OCI-M2 (cell line): ENCODE measurements at regions not wholly inside any gene's neighbourhood (a gene's known extent, or its start where the extent isn't known, plus 50 kb on each side); places are given as distances from the start of the nearest gene placed in this dataset.

ENCODE experiments used
- DNase-seq: peaks from one replicate; lab custom pipeline; 2025; ENCODE audit not compliant: unreplicated experiment; lab: John Stamatoyannopoulos, UW

GRCh38 chr5:164007064-164007463 is 501.6 kb downstream of the MAT2B start:
- no peak for DNase-seq

DNA sequence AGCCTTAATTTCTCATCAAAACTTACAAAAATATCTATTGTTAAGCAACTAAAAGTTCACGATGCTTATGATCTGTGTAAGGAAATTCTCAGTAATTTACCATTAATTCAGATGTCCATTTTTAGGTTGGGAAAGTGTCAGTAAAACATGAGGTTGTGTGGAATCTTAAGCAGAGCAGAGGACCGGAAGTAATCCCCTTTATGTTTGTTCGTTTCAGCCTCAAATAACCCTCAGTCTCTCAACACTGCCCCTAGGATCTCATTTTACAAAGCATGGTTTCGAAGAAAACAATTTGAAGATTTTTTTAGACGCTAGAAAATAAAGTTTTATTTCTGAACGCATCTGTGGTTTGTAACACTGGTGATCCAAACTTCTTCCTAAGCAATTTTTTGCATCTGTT is 504.2 kb downstream of the MAT2B start:
- no peak for DNase-seq

GRCh38 chr5:164010900-164011299 is 505.5 kb downstream of the MAT2B start:
- DNase-seq: no peak

GRCh38 chr5:164012371-164012770 is 507.0 kb downstream of the MAT2B start:
- no peak for DNase-seq

DNA sequence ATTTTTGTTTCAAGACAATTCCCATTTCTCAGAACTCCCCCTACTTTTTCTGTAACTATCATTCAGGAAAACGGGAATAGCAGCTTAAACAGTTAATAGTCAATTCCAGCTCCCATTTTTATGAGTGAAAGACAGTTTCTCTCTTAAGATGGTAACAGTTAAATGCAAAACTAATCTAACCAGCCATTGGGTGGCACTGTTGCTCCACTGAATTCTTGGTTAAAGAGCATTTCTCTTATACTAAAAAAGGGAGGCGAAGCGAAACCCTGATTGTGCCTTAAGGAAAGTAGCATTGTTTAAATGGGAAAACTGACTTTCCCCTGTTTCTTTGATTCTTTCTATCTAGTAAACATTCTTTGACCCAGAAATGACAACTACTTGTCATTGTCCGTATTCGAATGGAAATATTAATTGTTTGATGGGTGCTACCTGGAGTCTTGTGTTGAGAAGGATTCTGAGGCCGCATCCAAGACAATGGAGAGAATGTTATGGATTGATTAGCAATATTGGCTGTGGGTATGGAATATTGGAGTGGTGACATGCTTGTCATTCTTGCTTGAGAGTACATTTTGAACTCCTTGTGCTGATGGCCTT is 507.8 kb downstream of the MAT2B start:
- peak; percentile 4 for DNase-seq

DNA sequence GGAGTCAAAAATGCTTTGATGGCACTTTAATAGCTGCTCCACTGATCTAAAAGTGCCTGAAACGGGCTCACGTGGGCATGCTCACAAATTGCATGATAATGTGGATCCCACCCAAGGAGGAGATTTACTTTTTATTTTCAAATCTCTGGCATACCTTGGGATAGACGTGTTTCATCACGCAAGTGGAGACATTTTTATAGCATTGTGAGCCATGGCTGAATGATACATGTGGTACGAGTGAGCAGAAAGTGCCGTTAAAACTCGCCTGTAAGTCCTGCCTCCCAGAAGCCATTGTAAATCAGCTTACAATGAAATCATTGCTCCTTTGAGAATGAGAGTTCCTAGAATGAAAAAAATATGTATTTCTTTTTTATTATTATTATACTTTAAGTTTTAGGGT is 514.7 kb downstream of the MAT2B start:
- no peak for DNase-seq

DNA sequence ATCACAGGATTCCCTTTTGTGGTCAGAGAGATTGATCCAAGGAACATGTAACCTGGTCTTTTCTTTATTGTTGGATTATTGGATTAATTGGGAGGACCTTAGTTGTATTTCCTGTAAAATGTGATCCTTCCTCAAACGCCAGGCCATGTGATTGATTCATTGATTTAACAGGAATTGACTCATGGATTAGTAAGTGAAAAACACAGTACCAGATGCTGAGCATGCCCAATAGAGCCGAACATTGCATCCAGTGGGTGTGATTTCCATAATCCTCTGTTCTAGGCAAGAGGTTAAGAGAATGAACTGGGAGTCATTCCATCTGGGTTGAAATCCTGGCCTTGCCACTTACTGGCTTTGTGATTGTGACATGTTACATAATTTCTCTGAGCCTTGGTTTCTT is 522.3 kb downstream of the MAT2B start:
- no peak for DNase-seq

GRCh38 chr5:164038128-164038783 is 532.8 kb downstream of the MAT2B start:
- no peak for DNase-seq

DNA sequence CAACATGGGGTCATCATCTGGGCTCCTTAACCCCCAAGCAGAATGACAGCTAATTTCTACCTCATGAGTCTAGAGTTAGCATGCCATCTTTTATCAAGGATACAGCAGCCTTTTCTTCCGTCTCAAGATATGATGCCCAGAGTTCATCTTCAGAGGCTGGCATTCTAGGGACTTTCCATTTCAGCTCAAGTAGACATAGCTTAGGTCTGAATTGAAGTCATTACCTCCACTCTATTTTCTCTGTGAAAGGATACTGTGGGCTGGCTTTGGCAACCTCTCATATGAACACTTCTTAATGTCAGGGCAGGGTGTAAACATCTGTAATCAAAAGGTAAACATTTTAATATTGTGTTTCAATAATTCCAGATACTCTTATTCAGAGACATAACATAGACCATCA is 535.7 kb downstream of the MAT2B start:
- DNase-seq: no peak

GRCh38 chr5:164048359-164048926 is 543.0 kb downstream of the MAT2B start:
- DNase-seq: no peak

DNA sequence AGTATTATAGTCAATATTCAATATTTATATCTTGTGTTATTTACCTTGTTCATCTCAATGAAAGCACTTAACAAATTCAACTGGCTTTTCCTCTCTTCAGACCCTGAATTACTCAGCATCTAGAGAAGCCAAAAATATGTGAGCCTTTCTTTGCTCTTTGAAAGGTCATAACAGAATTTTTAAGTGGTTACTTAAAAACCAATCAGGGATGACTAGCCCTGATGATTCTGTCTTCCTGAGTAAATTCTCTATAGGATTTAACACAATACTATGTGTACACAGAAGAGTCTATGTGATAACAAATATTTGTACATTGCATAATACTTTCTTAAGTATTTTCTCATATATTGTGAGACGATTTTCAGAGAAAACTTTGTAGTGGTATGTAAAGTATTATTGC is 546.3 kb downstream of the MAT2B start:
- no peak for DNase-seq

DNA sequence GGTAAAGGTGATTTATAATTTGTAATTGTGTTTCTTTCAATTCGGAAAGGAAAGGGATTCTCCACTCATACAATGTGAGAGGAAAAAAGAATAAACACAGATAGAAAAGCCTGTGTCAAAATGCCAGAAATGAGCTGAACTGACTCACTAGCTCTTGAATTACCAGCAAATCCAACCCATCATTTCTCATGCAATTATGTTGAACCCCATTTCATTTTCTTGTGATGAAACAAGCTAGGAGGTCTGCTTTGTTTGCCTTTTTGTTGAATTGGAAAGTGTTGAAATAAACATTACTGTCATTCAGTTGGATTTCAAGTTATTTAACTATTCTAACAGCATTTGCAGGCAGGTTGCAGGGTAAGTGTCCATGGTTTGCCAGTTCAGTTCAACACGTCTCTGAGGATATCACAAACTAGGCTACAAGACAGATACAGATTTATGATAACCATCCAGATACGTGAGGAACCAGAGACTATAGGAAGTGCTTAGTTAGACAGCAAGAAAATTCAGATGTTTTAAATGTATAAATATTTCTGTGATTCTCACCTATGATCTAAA is 547.2 kb downstream of the MAT2B start:
- no peak for DNase-seq

GRCh38 chr5:164053123-164053522 is 547.7 kb downstream of the MAT2B start:
- no peak for DNase-seq

DNA sequence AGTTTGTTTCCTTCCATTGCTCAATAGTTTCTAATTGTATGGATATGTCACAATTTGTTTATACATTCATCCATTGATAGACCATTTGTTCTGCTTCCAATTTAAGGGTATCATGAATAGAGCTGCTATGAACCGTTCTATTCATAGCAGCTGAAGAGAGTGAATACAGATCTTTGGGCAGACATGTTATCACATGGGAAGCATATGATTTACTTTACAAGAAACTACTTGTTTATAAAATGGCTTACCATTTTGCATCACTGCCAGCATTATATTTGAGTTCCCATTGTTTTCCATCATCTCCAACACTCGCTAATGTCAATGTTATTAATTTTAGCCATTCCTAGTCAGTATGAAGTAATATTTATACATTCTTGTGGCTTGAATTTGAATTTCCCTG is 549.0 kb downstream of the MAT2B start:
- no peak for DNase-seq

- DNase-seq: no peak
These were observed 551.7 kb downstream of the MAT2B start for GRCh38 chr5:164057121-164057520.

DNA sequence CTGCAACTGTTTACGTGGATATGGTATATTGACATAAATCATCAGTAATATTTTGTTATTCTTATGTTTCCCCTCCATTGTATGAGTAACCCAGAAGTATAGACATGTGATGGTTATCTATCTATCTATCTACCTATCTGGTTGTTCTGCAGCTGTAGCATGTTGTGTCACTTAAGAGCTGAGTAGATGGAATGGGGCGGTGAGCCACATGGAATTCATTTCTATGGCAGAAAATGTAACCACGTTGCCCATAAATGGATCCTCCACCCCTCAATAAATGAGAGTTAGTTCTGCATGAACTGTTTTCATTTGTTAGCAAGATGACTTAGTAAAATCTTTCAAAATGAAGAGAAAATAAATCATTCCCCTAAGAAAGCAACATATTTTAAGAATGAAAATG is 553.2 kb downstream of the MAT2B start:
- no peak for DNase-seq

DNA sequence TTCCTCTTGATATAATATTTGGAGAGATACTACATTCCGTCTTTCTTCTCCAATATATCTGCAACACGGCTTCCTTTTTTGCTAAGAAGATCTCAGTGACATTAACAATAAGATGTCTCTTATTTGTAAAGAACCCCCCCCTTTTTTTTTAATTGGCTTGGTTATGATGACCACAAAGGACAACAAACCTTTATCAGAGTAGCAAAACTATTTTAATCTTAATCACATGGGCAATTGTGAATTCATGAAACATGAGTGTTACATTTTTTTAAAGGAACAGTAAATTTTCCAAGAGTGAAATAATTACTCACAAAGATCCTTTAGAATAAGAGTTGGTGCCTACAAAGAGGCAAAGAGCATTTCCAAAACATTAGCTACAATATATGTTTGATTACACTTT is 554.1 kb downstream of the MAT2B start:
- DNase-seq: no peak

DNA sequence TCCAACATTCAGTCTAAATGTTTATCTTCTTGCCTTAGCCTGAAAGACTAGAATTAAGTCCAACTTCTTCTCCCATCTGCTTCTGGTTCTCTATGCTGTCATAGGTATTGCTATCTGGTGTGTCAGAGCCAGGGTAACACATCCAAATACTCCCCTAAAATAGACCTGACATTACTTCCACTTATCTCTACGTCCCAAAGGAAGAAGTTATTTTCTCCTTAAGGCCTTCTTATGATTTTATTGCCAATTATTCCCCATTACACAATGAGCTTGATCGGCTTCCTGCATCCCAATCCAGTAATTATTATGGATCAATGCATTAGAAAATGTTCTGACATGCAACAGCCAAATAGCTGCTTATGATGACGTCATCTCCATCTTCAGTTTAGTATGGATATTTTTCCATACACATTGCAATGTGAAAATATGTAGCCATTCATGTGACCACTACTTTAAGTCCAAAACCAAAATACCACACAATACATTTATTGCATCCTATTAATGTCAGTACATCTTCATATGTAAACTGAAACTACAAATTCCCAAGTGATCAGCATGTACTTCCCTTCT is 555.5 kb downstream of the MAT2B start:
- DNase-seq: no peak

GRCh38 chr5:164062304-164062703 is 556.9 kb downstream of the MAT2B start:
- DNase-seq: no peak

GRCh38 chr5:164065266-164065665 is 559.8 kb downstream of the MAT2B start:
- no peak for DNase-seq

DNA sequence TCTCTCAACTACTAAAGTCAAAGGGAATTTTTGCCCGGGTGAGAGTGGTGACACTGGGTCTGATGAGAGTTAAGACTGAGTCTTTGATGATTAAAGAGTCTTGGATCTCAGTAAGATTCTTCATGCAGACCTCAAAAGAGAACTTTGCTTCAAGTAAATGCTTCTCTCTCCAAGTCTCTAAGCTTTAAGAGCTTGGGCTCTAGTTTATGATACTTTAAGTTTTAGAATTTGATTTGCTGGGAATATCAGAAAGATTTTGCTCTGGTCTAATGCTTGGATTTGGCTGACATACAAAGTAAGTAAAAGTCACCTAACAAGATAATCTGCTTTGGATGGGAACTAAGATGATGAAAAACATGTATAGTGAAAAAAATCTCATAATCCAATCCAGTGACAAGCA is 566.3 kb downstream of the MAT2B start:
- DNase-seq: no peak

GRCh38 chr5:164073081-164073480 is 567.7 kb downstream of the MAT2B start:
- DNase-seq: no peak
